ENCODE measurements at regions not wholly inside any gene's neighbourhood (a gene's known extent, or its start where the extent isn't known, plus 50 kb on each side); places are given as distances from the start of the nearest gene placed in this dataset.

GRCh38 chr19:8893419-8893818 lies 61.2 kb downstream of the MBD3L1 start:
- Histone ChIP-seq H3K36me3 (ENCODE audit: control insufficient read depth in 2 of 3, insufficient read depth in 3 of 3, low read length in 3 of 3) (no peaks in the 10 kb centered on the region), H3K4me1 (ENCODE audit: control insufficient read depth in 2 of 2, insufficient read depth in 2 of 2, low read length in 2 of 2) (no peaks in the 10 kb centered on the region), H3K27ac (ENCODE audit: low read depth, low read length) (no peak overlapping the region), H3K27me3 (ENCODE audit: control insufficient read depth in 2 of 2, insufficient read depth in 2 of 2, low read length in 2 of 2) (no peaks in the 10 kb centered on the region), H3K4me3 (ENCODE audit: low read length) (no peak overlapping the region), H3K9me3 (ENCODE audit: control insufficient read depth in 2 of 3, low read length in 3 of 3) (no peaks in the 10 kb centered on the region)
- Mint-ChIP-seq H3K9me3 (peaks cover 0 to 2% (median 0%) of the 10 kb centered on the region in 11 donors), H3K36me3 (no peaks in the 10 kb centered on the region), H3K4me3 (no peak overlapping the region), H3K27ac (no peak overlapping the region), H3K4me1 (peaks cover 0 to 1% (median 0%) of the 10 kb centered on the region in 7 donors), H3K27me3 (peaks cover 0 to 4% (median 0%) of the 10 kb centered on the region in 5 donors)
- CTCF ChIA-PET = no interaction called here
- intact Hi-C loops (cut with micrococcal nuclease) = no loop called here
- DNase-seq (no peak), ATAC-seq (no peak)
- POLR2A ChIA-PET = no interaction called here

DNA sequence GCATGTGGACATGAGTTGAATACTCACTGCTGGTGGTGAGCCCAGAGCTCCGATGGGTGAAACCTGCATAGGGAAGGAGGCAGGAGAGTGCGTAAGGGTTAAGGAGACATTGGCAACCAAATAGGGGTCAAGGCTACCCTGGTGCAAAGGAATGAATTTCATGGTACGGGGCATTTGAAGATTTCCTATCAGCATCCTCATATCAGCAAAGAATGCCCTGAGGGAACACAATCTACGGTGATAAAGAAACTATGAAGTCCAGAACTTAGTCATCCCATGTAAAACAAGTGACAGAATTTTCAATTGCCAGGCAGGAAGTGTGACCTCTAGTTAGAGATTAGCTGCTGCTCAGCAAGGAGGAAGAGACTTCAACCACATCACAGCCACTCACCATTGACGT lies 64.9 kb downstream of the MBD3L1 start:
- Mint-ChIP-seq H3K36me3 (no peaks in the 10 kb centered on the region), H3K4me1 (peaks cover 0 to 1% (median 0%) of the 10 kb centered on the region in 7 donors), H3K9me3 (peaks cover 0 to 2% (median 0%) of the 10 kb centered on the region in 11 donors), H3K4me3 (no peak overlapping the region), H3K27me3 (peaks cover 0 to 4% (median 0%) of the 10 kb centered on the region in 5 donors), H3K27ac (no peak overlapping the region)
- H3K4me1 ChIP-seq (ENCODE audit: control insufficient read depth in 2 of 2, insufficient read depth in 2 of 2, low read length in 2 of 2) = no peaks in the 10 kb centered on the region
- H3K27me3 ChIP-seq (ENCODE audit: control insufficient read depth in 2 of 2, insufficient read depth in 2 of 2, low read length in 2 of 2) = no peaks in the 10 kb centered on the region
- no peaks in the 10 kb centered on the region for H3K9me3 ChIP-seq (ENCODE audit: control insufficient read depth in 2 of 3, low read length in 3 of 3)
- H3K27ac ChIP-seq (ENCODE audit: low read depth, low read length) = no peak overlapping the region
- no peaks in the 10 kb centered on the region for H3K36me3 ChIP-seq (ENCODE audit: control insufficient read depth in 2 of 3, insufficient read depth in 3 of 3, low read length in 3 of 3)
- H3K4me3 ChIP-seq (ENCODE audit: low read length) = no peak overlapping the region
- CTCF ChIA-PET = no interaction called here
- ATAC-seq (no peak), DNase-seq (no peak)
- POLR2A ChIA-PET = no interaction called here
- intact Hi-C loops (cut with micrococcal nuclease) = no loop called here

- Mint-ChIP-seq H3K4me3 (no peak overlapping the region), H3K27me3 (peaks cover 0 to 4% (median 0%) of the 10 kb centered on the region in 5 donors), H3K27ac (no peak overlapping the region), H3K36me3 (no peaks in the 10 kb centered on the region), H3K4me1 (peaks cover 0 to 1% (median 0%) of the 10 kb centered on the region in 7 donors), H3K9me3 (peaks cover 0 to 2% (median 0%) of the 10 kb centered on the region in 11 donors)
- intact Hi-C loops (cut with micrococcal nuclease) = no loop called here
- ChIA-PET CTCF (no interaction called here), POLR2A (no interaction called here)
- ATAC-seq (no peak), DNase-seq (no peak)
- no peaks in the 10 kb centered on the region for H3K9me3 ChIP-seq (ENCODE audit: control insufficient read depth in 2 of 3, low read length in 3 of 3)
- H3K4me1 ChIP-seq (ENCODE audit: control insufficient read depth in 2 of 2, insufficient read depth in 2 of 2, low read length in 2 of 2) = no peaks in the 10 kb centered on the region
- H3K36me3 ChIP-seq (ENCODE audit: control insufficient read depth in 2 of 3, insufficient read depth in 3 of 3, low read length in 3 of 3) = no peaks in the 10 kb centered on the region
- H3K27ac ChIP-seq (ENCODE audit: low read depth, low read length) = no peak overlapping the region
- no peaks in the 10 kb centered on the region for H3K27me3 ChIP-seq (ENCODE audit: control insufficient read depth in 2 of 2, insufficient read depth in 2 of 2, low read length in 2 of 2)
- H3K4me3 ChIP-seq (ENCODE audit: low read length) = no peak overlapping the region
These were observed 67.2 kb downstream of the MBD3L1 start for GRCh38 chr19:8899356-8899755.

DNA sequence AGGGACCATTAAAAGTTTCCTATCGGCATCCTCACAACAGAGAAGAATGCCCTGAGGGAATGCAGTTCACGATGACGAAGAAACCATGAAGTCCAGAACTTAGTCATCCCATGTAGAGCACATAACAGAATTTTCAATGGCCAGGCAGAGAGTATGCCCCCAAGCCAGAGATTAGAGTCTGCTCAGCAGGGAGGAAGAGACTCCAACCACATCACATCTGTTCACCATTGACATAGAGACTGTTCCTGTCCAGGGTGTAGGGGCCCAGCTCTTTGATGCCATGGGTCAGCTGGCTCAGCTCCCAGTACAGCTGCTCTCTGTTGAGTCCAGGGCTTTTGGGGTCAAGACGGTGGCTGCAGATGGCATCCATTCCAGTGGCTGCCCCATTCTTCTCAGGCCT lies 68.2 kb downstream of the MBD3L1 start:
- ATAC-seq = no peak
- H3K36me3 Mint-ChIP-seq = no peaks in the 10 kb centered on the region
- no peaks in the 10 kb centered on the region for H3K4me1 ChIP-seq (ENCODE audit: control insufficient read depth in 2 of 2, insufficient read depth in 2 of 2, low read length in 2 of 2)
- no peak overlapping the region for H3K4me3 ChIP-seq (ENCODE audit: low read length)
- no peaks in the 10 kb centered on the region for H3K27me3 ChIP-seq (ENCODE audit: control insufficient read depth in 2 of 2, insufficient read depth in 2 of 2, low read length in 2 of 2)
- no peak for DNase-seq
- intact Hi-C loops (cut with micrococcal nuclease) = no loop called here
- no peak overlapping the region for H3K27ac ChIP-seq (ENCODE audit: low read depth, low read length)
- H3K9me3 Mint-ChIP-seq = peaks cover 0 to 2% (median 0%) of the 10 kb centered on the region in 11 donors
- POLR2A ChIA-PET = no interaction called here
- no peaks in the 10 kb centered on the region for H3K9me3 ChIP-seq (ENCODE audit: control insufficient read depth in 2 of 3, low read length in 3 of 3)
- H3K36me3 ChIP-seq (ENCODE audit: control insufficient read depth in 2 of 3, insufficient read depth in 3 of 3, low read length in 3 of 3) = no peaks in the 10 kb centered on the region
- H3K27me3 Mint-ChIP-seq = peaks cover 0 to 4% (median 0%) of the 10 kb centered on the region in 5 donors
- no peak overlapping the region for H3K4me3 Mint-ChIP-seq
- no peak overlapping the region for H3K27ac Mint-ChIP-seq
- H3K4me1 Mint-ChIP-seq = peaks cover 0 to 1% (median 0%) of the 10 kb centered on the region in 7 donors
- CTCF ChIA-PET = no interaction called here

DNA sequence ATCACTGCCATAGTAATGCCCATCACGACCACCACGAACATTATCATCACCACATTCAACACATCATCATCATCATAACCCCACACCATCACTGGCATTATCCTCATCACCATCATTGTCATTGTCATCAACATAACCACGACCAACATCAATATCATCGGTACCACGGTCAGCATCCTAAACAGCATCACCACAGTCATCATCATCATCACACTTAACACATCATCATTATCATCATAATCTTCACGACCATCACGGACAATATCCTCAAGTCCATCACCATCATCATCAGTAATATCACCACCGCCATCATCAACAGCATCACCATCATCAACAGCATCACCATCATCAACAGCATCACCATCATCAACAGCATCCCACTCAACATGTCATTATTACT lies 70.3 kb downstream of the MBD3L1 start:
- Histone ChIP-seq H3K36me3 (ENCODE audit: control insufficient read depth in 2 of 3, insufficient read depth in 3 of 3, low read length in 3 of 3) (no peaks in the 10 kb centered on the region), H3K27ac (ENCODE audit: low read depth, low read length) (no peak overlapping the region), H3K9me3 (ENCODE audit: control insufficient read depth in 2 of 3, low read length in 3 of 3) (no peaks in the 10 kb centered on the region), H3K27me3 (ENCODE audit: control insufficient read depth in 2 of 2, insufficient read depth in 2 of 2, low read length in 2 of 2) (no peaks in the 10 kb centered on the region), H3K4me3 (ENCODE audit: low read length) (no peak overlapping the region), H3K4me1 (ENCODE audit: control insufficient read depth in 2 of 2, insufficient read depth in 2 of 2, low read length in 2 of 2) (no peaks in the 10 kb centered on the region)
- ChIA-PET POLR2A (no interaction called here), CTCF (no interaction called here)
- intact Hi-C loops (cut with micrococcal nuclease) = no loop called here
- Mint-ChIP-seq H3K4me1 (no peaks in the 10 kb centered on the region), H3K27ac (no peak overlapping the region), H3K36me3 (no peaks in the 10 kb centered on the region), H3K27me3 (peaks cover 0 to 2% (median 0%) of the 10 kb centered on the region in 5 donors), H3K4me3 (no peak overlapping the region), H3K9me3 (peaks cover 0 to 1% (median 0%) of the 10 kb centered on the region in 11 donors)
- DNase-seq (no peak), ATAC-seq (no peak)

DNA sequence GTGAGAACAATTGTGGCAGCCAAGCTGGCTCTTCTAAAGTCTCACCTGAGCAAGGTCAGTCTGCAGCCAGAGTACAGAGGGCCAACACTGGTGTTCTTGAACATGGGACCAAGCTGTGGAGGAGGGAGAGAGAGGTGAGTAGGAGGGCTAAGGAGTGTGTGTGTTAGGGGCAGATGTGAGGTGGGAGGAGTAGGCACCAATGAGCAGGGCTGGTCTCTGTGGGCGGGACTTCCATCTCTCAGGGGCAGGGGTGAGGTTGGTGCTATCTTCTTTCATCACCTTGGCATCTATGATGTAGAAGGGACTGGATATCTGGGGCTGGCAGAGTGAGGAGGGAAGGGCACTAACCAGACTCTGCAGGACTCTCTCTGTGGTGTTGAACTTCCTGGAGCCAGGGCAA lies 72.4 kb downstream of the MBD3L1 start:
- Histone ChIP-seq H3K27ac (ENCODE audit: low read depth, low read length) (no peak overlapping the region), H3K27me3 (ENCODE audit: control insufficient read depth in 2 of 2, insufficient read depth in 2 of 2, low read length in 2 of 2) (no peaks in the 10 kb centered on the region), H3K4me3 (ENCODE audit: low read length) (no peak overlapping the region), H3K4me1 (ENCODE audit: control insufficient read depth in 2 of 2, insufficient read depth in 2 of 2, low read length in 2 of 2) (no peaks in the 10 kb centered on the region), H3K9me3 (ENCODE audit: control insufficient read depth in 2 of 3, low read length in 3 of 3) (no peaks in the 10 kb centered on the region), H3K36me3 (ENCODE audit: control insufficient read depth in 2 of 3, insufficient read depth in 3 of 3, low read length in 3 of 3) (no peaks in the 10 kb centered on the region)
- peaks cover 0 to 14% (median 9%) of the 10 kb centered on the region in 5 donors for H3K27me3 Mint-ChIP-seq
- H3K4me3 Mint-ChIP-seq = no peak overlapping the region
- H3K4me1 Mint-ChIP-seq = no peaks in the 10 kb centered on the region
- DNase-seq (no peak), ATAC-seq (no peak)
- intact Hi-C loops (cut with micrococcal nuclease) = no loop called here
- POLR2A ChIA-PET = no interaction called here
- H3K9me3 Mint-ChIP-seq = peaks cover 0 to 10% (median 2%) of the 10 kb centered on the region in 11 donors
- CTCF ChIA-PET = no interaction called here
- H3K36me3 Mint-ChIP-seq = no peaks in the 10 kb centered on the region
- no peak overlapping the region for H3K27ac Mint-ChIP-seq

GRCh38 chr19:8905342-8905741 lies 73.2 kb downstream of the MBD3L1 start:
- Histone ChIP-seq H3K36me3 (ENCODE audit: control insufficient read depth in 2 of 3, insufficient read depth in 3 of 3, low read length in 3 of 3) (no peaks in the 10 kb centered on the region), H3K4me3 (ENCODE audit: low read length) (no peak overlapping the region), H3K27ac (ENCODE audit: low read depth, low read length) (no peak overlapping the region), H3K4me1 (ENCODE audit: control insufficient read depth in 2 of 2, insufficient read depth in 2 of 2, low read length in 2 of 2) (no peaks in the 10 kb centered on the region), H3K27me3 (ENCODE audit: control insufficient read depth in 2 of 2, insufficient read depth in 2 of 2, low read length in 2 of 2) (no peaks in the 10 kb centered on the region), H3K9me3 (ENCODE audit: control insufficient read depth in 2 of 3, low read length in 3 of 3) (no peaks in the 10 kb centered on the region)
- no peak overlapping the region for H3K27ac Mint-ChIP-seq
- ATAC-seq = no peak
- peaks cover 0 to 14% (median 9%) of the 10 kb centered on the region in 5 donors for H3K27me3 Mint-ChIP-seq
- peaks cover 0 to 10% (median 2%) of the 10 kb centered on the region in 11 donors for H3K9me3 Mint-ChIP-seq
- ChIA-PET CTCF (no interaction called here), POLR2A (no interaction called here)
- H3K36me3 Mint-ChIP-seq = no peaks in the 10 kb centered on the region
- H3K4me1 Mint-ChIP-seq = no peaks in the 10 kb centered on the region
- DNase-seq = no peak
- no peak overlapping the region for H3K4me3 Mint-ChIP-seq
- intact Hi-C loops (cut with micrococcal nuclease) = no loop called here

All from naive thymus-derived CD4-positive, alpha-beta T cell (primary cell).